ENCODE measurements at regions not wholly inside any gene's neighbourhood (a gene's known extent, or its start where the extent isn't known, plus 50 kb on each side); places are given as distances from the start of the nearest gene placed in this dataset.

DNA sequence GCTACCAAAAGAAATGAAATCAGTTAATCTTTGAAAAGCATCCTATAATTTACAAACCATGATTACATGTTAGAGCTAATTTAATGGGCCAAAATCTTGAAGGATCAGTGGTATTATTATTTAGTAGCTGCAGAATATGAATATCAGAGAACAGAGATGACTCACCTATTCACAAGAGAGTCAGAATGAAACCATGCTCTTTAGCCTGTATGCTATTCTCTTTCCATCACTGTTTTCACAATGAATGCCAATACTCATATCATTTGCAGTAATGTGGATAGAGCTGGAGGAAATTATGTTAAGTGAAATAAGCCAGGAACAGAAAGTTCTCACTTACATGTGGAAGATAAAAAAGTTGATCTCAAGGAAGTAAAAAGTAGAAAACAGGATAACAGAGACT is 414.1 kb downstream of the CENPC start:
- POLR2A ChIA-PET: no interaction called here
- ATAC-seq: no peak

DNA sequence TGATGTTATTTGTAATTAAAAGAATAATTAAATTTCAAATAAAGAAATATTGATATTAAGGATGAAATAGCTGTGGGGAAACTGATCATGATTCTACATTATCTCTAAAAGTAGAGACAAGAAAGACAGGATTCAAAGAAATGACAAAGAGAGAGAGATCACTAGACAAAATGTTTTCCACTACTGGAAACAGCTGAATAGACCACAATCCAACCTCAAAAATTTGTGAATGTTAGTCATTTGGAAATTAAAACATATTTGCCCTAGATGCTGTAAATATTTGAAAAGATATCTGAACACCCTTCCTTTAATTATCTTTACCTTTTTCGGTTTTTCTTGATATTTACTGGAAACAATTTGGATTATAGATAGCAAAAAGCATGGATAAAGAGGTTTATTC is 414.9 kb downstream of the CENPC start:
- Histone ChIP-seq H3K27me3 (ENCODE audit: control insufficient read depth, insufficient read depth, low read length) (no peaks in the 10 kb centered on the region), H3K4me3 (ENCODE audit: low read depth in 2 of 2, low read length in 2 of 2) (no peak overlapping the region), H3K36me3 (ENCODE audit: control insufficient read depth, insufficient read depth, low read length) (no peaks in the 10 kb centered on the region), H3K4me1 (ENCODE audit: control insufficient read depth, insufficient read depth, low read length) (no peaks in the 10 kb centered on the region), H3K27ac (ENCODE audit: low read length) (no peak overlapping the region), H3K9me3 (ENCODE audit: control insufficient read depth, insufficient read depth, low read depth, low read length) (no peaks in the 10 kb centered on the region)
- ATAC-seq (no peak), DNase-seq (ENCODE audit: low read depth, low spot score) (no peak)
- ChIA-PET POLR2A (no interaction called here), CTCF (no interaction called here)
- intact Hi-C loops (cut with micrococcal nuclease; ENCODE audit: unreplicated experiment) (no loop called here), in situ Hi-C loops (cut with HindIII; ENCODE audit: low pct_unique_long_range_greater_than_20kb, low sequenced_read_pairs) (no loop called here)
- TF ChIP-seq, protein P1, sequence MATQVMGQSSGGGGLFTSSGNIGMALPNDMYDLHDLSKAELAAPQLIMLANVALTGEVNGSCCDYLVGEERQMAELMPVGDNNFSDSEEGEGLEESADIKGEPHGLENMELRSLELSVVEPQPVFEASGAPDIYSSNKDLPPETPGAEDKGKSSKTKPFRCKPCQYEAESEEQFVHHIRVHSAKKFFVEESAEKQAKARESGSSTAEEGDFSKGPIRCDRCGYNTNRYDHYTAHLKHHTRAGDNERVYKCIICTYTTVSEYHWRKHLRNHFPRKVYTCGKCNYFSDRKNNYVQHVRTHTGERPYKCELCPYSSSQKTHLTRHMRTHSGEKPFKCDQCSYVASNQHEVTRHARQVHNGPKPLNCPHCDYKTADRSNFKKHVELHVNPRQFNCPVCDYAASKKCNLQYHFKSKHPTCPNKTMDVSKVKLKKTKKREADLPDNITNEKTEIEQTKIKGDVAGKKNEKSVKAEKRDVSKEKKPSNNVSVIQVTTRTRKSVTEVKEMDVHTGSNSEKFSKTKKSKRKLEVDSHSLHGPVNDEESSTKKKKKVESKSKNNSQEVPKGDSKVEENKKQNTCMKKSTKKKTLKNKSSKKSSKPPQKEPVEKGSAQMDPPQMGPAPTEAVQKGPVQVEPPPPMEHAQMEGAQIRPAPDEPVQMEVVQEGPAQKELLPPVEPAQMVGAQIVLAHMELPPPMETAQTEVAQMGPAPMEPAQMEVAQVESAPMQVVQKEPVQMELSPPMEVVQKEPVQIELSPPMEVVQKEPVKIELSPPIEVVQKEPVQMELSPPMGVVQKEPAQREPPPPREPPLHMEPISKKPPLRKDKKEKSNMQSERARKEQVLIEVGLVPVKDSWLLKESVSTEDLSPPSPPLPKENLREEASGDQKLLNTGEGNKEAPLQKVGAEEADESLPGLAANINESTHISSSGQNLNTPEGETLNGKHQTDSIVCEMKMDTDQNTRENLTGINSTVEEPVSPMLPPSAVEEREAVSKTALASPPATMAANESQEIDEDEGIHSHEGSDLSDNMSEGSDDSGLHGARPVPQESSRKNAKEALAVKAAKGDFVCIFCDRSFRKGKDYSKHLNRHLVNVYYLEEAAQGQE (IDR thresholded peaks at IDR 0.05; ENCODE audit: insufficient read depth in 1 of 2, low read depth in 2 of 2, low read length in 1 of 2): no peak
- TF ChIP-seq POLR2AphosphoS5 (IDR thresholded peaks at IDR 0.05; ENCODE audit: low read depth, low read length): no peak
- no peak for TF ChIP-seq CTCF (IDR thresholded peaks at IDR 0.05)
- no peak for TF ChIP-seq TCF7L2 (IDR thresholded peaks at IDR 0.05; ENCODE audit: low read depth, low read length)
- TF ChIP-seq SIN3A (IDR thresholded peaks at IDR 0.05; ENCODE audit: borderline replicate concordance, insufficient read depth, low read depth, low read length): no peak
- BruUV-seq (replicated peaks): no TSS peak

More for the DNA sequence above, 414.1 kb downstream of the CENPC start:
- intact Hi-C loops (cut with micrococcal nuclease; ENCODE audit: unreplicated experiment): no loop called here
- in situ Hi-C loops (cut with HindIII; ENCODE audit: low pct_unique_long_range_greater_than_20kb, low sequenced_read_pairs): no loop called here
- H3K27me3 ChIP-seq (ENCODE audit: control insufficient read depth, insufficient read depth, low read length): no peaks in the 10 kb centered on the region
- H3K4me3 ChIP-seq (ENCODE audit: low read depth in 2 of 2, low read length in 2 of 2): no peak overlapping the region
- no peaks in the 10 kb centered on the region for H3K4me1 ChIP-seq (ENCODE audit: control insufficient read depth, insufficient read depth, low read length)
- H3K9me3 ChIP-seq (ENCODE audit: control insufficient read depth, insufficient read depth, low read depth, low read length): no peaks in the 10 kb centered on the region
- H3K27ac ChIP-seq (ENCODE audit: low read length): no peak overlapping the region
- CTCF ChIA-PET: no interaction called here
- BruUV-seq (replicated peaks): no TSS peak
- no peaks in the 10 kb centered on the region for H3K36me3 ChIP-seq (ENCODE audit: control insufficient read depth, insufficient read depth, low read length)
- no peak for DNase-seq (ENCODE audit: low read depth, low spot score)
- no peak for TF ChIP-seq POLR2AphosphoS5 (IDR thresholded peaks at IDR 0.05; ENCODE audit: low read depth, low read length)
- TF ChIP-seq, protein P1 (IDR thresholded peaks at IDR 0.05; ENCODE audit: insufficient read depth in 1 of 2, low read depth in 2 of 2, low read length in 1 of 2): no peak
- no peak for TF ChIP-seq CTCF (IDR thresholded peaks at IDR 0.05)
- TF ChIP-seq SIN3A (IDR thresholded peaks at IDR 0.05; ENCODE audit: borderline replicate concordance, insufficient read depth, low read depth, low read length): no peak
- no peak for TF ChIP-seq TCF7L2 (IDR thresholded peaks at IDR 0.05; ENCODE audit: low read depth, low read length)

Data from Panc1 (cell line).